IMR-90 (cell line): ENCODE measurements at regions not wholly inside any gene's neighbourhood (a gene's known extent, or its start where the extent isn't known, plus 50 kb on each side); places are given as distances from the start of the nearest gene placed in this dataset.

Source experiments
- ATAC-seq: fragments of 200-7000 bp; cut with Tn5 transposase; 2 replicates; pipeline ENCODE4 v1.9.1; 2020; ENCODE audit warnings: low read depth, mild to moderate bottlenecking, moderate library complexity
- BruUV-seq: library from RNA; stranded (reverse); fragments of 400-500 nt; replicated peaks from 2 replicates; lab custom pipeline; 2021; lab: Mats Ljungman, UMichigan
- CTCF ChIA-PET: fragments of 300-600 bp; formaldehyde crosslinking; extraction: SDS; loops from one replicate; lab custom pipeline; 2021; ENCODE audit warnings: antibody characterized with exemption; lab: Yijun Ruan, JAX
- POLR2A ChIA-PET: fragments of 300-600 bp; sonication (Branson Sonifier 250); formaldehyde crosslinking; loops from one replicate; lab custom pipeline; 2022; ENCODE audit warnings: antibody characterized with exemption; ENCODE audit not compliant: unreplicated experiment; lab: Charles Lee
- DNase-seq: peaks from one replicate; pipeline ENCODE4 v3.0.0; 2013
- H2AFZ ChIP-seq: replicated peaks from 2 replicates; pipeline ENCODE3; 2013; ENCODE audit warnings: low read length, mild to moderate bottlenecking; ENCODE audit not compliant: poor library complexity
- H2AK5ac ChIP-seq: 2 replicates; pipeline ENCODE4 v1.6.1; 2013; ENCODE audit warnings: low read depth, low read length, inconsistent platforms
- H2AK9ac ChIP-seq: replicated peaks from 2 replicates; pipeline ENCODE3; 2013; ENCODE audit warnings: mild to moderate bottlenecking, low read depth, low read length, moderate library complexity; ENCODE audit not compliant: poor library complexity
- H2BK120ac ChIP-seq: 2 replicates; pipeline ENCODE4 v1.6.1; 2013; ENCODE audit warnings: low read depth, low read length, inconsistent platforms
- H2BK15ac ChIP-seq: 3 replicates; pipeline ENCODE4 v1.6.1; 2013; ENCODE audit warnings: low read depth, low read length, inconsistent platforms
- H2BK20ac ChIP-seq: 2 replicates; pipeline ENCODE4 v1.6.1; 2013; ENCODE audit warnings: low read depth, mild to moderate bottlenecking, inconsistent platforms, low read length, moderate library complexity
- H2BK5ac ChIP-seq: 2 replicates; pipeline ENCODE4 v1.6.1; 2013; ENCODE audit warnings: mild to moderate bottlenecking, low read depth, low read length, inconsistent platforms; ENCODE audit not compliant: poor library complexity, severe bottlenecking
- H3K14ac ChIP-seq: replicated peaks from 2 replicates; pipeline ENCODE4 v1.6.1; 2013; ENCODE audit warnings: low read depth, low read length, inconsistent platforms
- H3K18ac ChIP-seq: 2 replicates; pipeline ENCODE4 v1.6.1; 2013; ENCODE audit warnings: low read depth, low read length, control low read depth
- H3K23ac ChIP-seq: 2 replicates; pipeline ENCODE4 v1.6.1; 2013; ENCODE audit warnings: low read depth, low read length, inconsistent platforms
- H3K27ac ChIP-seq: 2 replicates; pipeline ENCODE4 v1.5.1; 2013; ENCODE audit warnings: mild to moderate bottlenecking, control low read depth, low read length; ENCODE audit not compliant: insufficient read depth
- H3K27me3 ChIP-seq: 2 replicates; pipeline ENCODE4 v1.6.1; 2013; ENCODE audit warnings: low read length; ENCODE audit not compliant: control insufficient read depth, insufficient read depth
- H3K36me3 ChIP-seq: 2 replicates; pipeline ENCODE4 v1.6.1; 2013; ENCODE audit warnings: low read length, mixed read lengths; ENCODE audit not compliant: control insufficient read depth, insufficient read depth
- H3K4ac ChIP-seq: 2 replicates; pipeline ENCODE4 v1.6.1; 2013; ENCODE audit warnings: low read depth, low read length, inconsistent platforms
- H3K4me1 ChIP-seq: 2 replicates; pipeline ENCODE4 v1.6.1; 2013; ENCODE audit warnings: low read length, mixed read lengths; ENCODE audit not compliant: control insufficient read depth, insufficient read depth
- H3K4me2 ChIP-seq: 2 replicates; pipeline ENCODE4 v1.6.1; 2013; ENCODE audit warnings: low read depth, mild to moderate bottlenecking, control low read depth, low read length, moderate library complexity
- H3K4me3 ChIP-seq: 2 replicates; pipeline ENCODE4 v1.5.1; 2013; ENCODE audit warnings: low read depth, mild to moderate bottlenecking, control low read depth, low read length, moderate library complexity; ENCODE audit not compliant: insufficient read depth
- H3K56ac ChIP-seq: 2 replicates; pipeline ENCODE4 v1.6.1; 2013; ENCODE audit warnings: low read length, inconsistent platforms; ENCODE audit not compliant: insufficient read depth; ENCODE audit errors: extremely low read depth
- H3K79me1 ChIP-seq, 2 experiments: 2 replicates each; pipeline ENCODE4 v1.6.1; 2013; ENCODE audit warnings: low read length in 2 of 2, inconsistent platforms in 1 of 2, low read depth in 1 of 2
- H3K9ac ChIP-seq: 2 replicates; pipeline ENCODE4 v1.6.1; 2013; ENCODE audit warnings: low read depth, low read length, control low read depth
- H3K9me1 ChIP-seq: 2 replicates; pipeline ENCODE4 v1.6.1; 2013; ENCODE audit warnings: low read length, inconsistent platforms; ENCODE audit not compliant: insufficient read depth
- H3K9me3 ChIP-seq: 2 replicates; pipeline ENCODE4 v1.6.1; 2013; ENCODE audit warnings: low read length; ENCODE audit not compliant: control insufficient read depth, insufficient read depth
- H4K20me1 ChIP-seq: 2 replicates; pipeline ENCODE4 v1.6.1; 2013; ENCODE audit warnings: low read length, inconsistent platforms; ENCODE audit not compliant: insufficient read depth
- H4K5ac ChIP-seq: 2 replicates; pipeline ENCODE4 v1.6.1; 2013; ENCODE audit warnings: mild to moderate bottlenecking, low read depth, low read length, control low read depth
- H4K8ac ChIP-seq, 2 experiments: 2 replicates each; pipeline ENCODE4 v1.6.1; 2013; ENCODE audit warnings: low read depth in 2 of 2, low read length in 2 of 2, control low read depth in 1 of 2, inconsistent platforms in 1 of 2
- H4K91ac ChIP-seq: 2 replicates; pipeline ENCODE4 v1.6.1; 2013; ENCODE audit warnings: low read depth, low read length, inconsistent platforms; ENCODE audit not compliant: insufficient read depth
- BHLHE40 ChIP-seq: fragments of 150-350 bp; IDR thresholded peaks from 2 replicates; pipeline ENCODE4 v1.6.1; 2016; ENCODE audit warnings: mild to moderate bottlenecking, low read depth, low read length
- CEBPB ChIP-seq: IDR thresholded peaks from 2 replicates; pipeline ENCODE4 v1.6.1; 2012; ENCODE audit warnings: low read depth, low read length, improper control_type of control experiment
- CHD1 ChIP-seq: IDR thresholded peaks from 2 replicates; pipeline ENCODE4 v1.6.1; 2012; ENCODE audit warnings: low read depth, low read length, improper control_type of control experiment
- CTCF ChIP-seq: conservative IDR thresholded peaks from 2 replicates; pipeline ENCODE4 v1.5.1; 2012; ENCODE audit warnings: mild to moderate bottlenecking, low read depth, low read length, improper control_type of control experiment
- FOS ChIP-seq: fragments of 150-350 bp; IDR thresholded peaks from 2 replicates; pipeline ENCODE4 v1.6.1; 2016; ENCODE audit warnings: low read depth, low read length
- MAFK ChIP-seq: IDR thresholded peaks from 2 replicates; pipeline ENCODE4 v1.6.1; 2012; ENCODE audit warnings: low read depth, low read length, improper control_type of control experiment
- MAZ ChIP-seq: IDR thresholded peaks from 2 replicates; pipeline ENCODE4 v1.6.1; 2012; ENCODE audit warnings: low read depth, mild to moderate bottlenecking, low read length, improper control_type of control experiment, moderate library complexity, borderline replicate concordance
- MXI1 ChIP-seq: IDR thresholded peaks from 2 replicates; pipeline ENCODE4 v1.6.1; 2012; ENCODE audit warnings: low read depth, mild to moderate bottlenecking, low read length, moderate library complexity, borderline replicate concordance
- NFE2L2 ChIP-seq: fragments of 150-350 bp; IDR thresholded peaks from 2 replicates; pipeline ENCODE4 v1.6.1; 2016; ENCODE audit warnings: low read depth, mild to moderate bottlenecking, low read length
- POLR2A ChIP-seq: IDR thresholded peaks from 2 replicates; pipeline ENCODE4 v1.6.1; 2012; ENCODE audit warnings: mild to moderate bottlenecking, low read depth, low read length
- RAD21 ChIP-seq: IDR thresholded peaks from 2 replicates; pipeline ENCODE4 v1.6.1; 2012; ENCODE audit warnings: low read length, improper control_type of control experiment
- RCOR1 ChIP-seq: IDR thresholded peaks from 2 replicates; pipeline ENCODE4 v1.6.1; 2012; ENCODE audit warnings: mild to moderate bottlenecking, low read length, improper control_type of control experiment; ENCODE audit not compliant: insufficient replicate concordance
- RFX5 ChIP-seq: IDR thresholded peaks from 2 replicates; pipeline ENCODE4 v1.8.0; 2012; ENCODE audit warnings: low read depth, mild to moderate bottlenecking, low read length, moderate library complexity
- SMC3 ChIP-seq: fragments of 150-350 bp; IDR thresholded peaks from 2 replicates; pipeline ENCODE4 v1.6.1; 2016; ENCODE audit warnings: low read depth, mild to moderate bottlenecking, antibody characterized with exemption, low read length, moderate library complexity
- USF2 ChIP-seq: fragments of 150-350 bp; IDR thresholded peaks from 2 replicates; pipeline ENCODE4 v1.6.1; 2017; ENCODE audit warnings: mild to moderate bottlenecking, antibody characterized with exemption, low read length, low read depth
- WGBS, 2 experiments: methylation state at CpG; one replicate each; pipeline versions ENCODE4 v1.1.5 to v1.1.7; 2013; ENCODE audit warnings: missing lambda C conversion rate in 2 of 2; ENCODE audit not compliant: insufficient read length in 1 of 2; ENCODE audit errors: extremely low coverage in 2 of 2; 5-methylcytosine and 5-hydroxymethylcytosine counted together
- dilution Hi-C: fragments of 300-500 bp; cut with HindIII; formaldehyde crosslinking; loops from one replicate; pipeline ENCODE4 v1.14.3; 2018; ENCODE audit warnings: low sequenced_read_pairs; ENCODE audit not compliant: unreplicated experiment
- in situ Hi-C: fragments of 300-500 bp; cut with MboI; formaldehyde crosslinking; loops from 3 replicates; pipeline ENCODE4 v1.14.3; 2019; ENCODE audit warnings: low sequenced_read_pairs, inconsistent platforms, mixed read lengths
- intact Hi-C: fragments of 100-400 bp; cut with micrococcal nuclease; formaldehyde crosslinking; loops from 2 replicates; pipeline ENCODE4 v1.10.0; 2022
- TF ChIP-seq, protein P1 (sequence below): fragments of 150-350 bp; IDR thresholded peaks from 2 replicates; pipeline ENCODE4 v1.6.1; 2016; ENCODE audit warnings: low read depth, mild to moderate bottlenecking, low read length, moderate library complexity, borderline replicate concordance

GRCh38 chr17:68784431-68784830, 170.8 kb downstream of the ABCA8 start:
- no peaks in the 10 kb centered on the region; the same call in 1 of the 2 replicates for H3K9me3 ChIP-seq
- H4K91ac ChIP-seq: no peak overlapping the region
- ChIA-PET POLR2A (no interaction called here), CTCF (no interaction called here)
- no peak overlapping the region for H2BK15ac ChIP-seq
- no peak overlapping the region for H3K18ac ChIP-seq
- no peaks in the 10 kb centered on the region for H3K36me3 ChIP-seq
- H2AK9ac ChIP-seq: no peak overlapping the region
- no peak overlapping the region for H2AK5ac ChIP-seq
- no peak overlapping the region for H3K14ac ChIP-seq
- TF ChIP-seq RCOR1 (no peak), MXI1 (no peak), CHD1 (no peak), FOS (no peak), USF2 (no peak), CTCF (no peak), NFE2L2 (no peak), RAD21 (no peak), RFX5 (no peak), SMC3 (no peak), POLR2A (no peak), MAZ (no peak), BHLHE40 (no peak), CEBPB (no peak), MAFK (no peak)
- TF ChIP-seq, protein P1, sequence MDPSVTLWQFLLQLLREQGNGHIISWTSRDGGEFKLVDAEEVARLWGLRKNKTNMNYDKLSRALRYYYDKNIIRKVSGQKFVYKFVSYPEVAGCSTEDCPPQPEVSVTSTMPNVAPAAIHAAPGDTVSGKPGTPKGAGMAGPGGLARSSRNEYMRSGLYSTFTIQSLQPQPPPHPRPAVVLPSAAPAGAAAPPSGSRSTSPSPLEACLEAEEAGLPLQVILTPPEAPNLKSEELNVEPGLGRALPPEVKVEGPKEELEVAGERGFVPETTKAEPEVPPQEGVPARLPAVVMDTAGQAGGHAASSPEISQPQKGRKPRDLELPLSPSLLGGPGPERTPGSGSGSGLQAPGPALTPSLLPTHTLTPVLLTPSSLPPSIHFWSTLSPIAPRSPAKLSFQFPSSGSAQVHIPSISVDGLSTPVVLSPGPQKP: no peak
- H3K23ac ChIP-seq: no peak overlapping the region
- H2BK20ac ChIP-seq: no peak overlapping the region
- no peaks in the 10 kb centered on the region; the same call in 1 of the 2 replicates for H3K9me1 ChIP-seq
- no peak overlapping the region for H2BK120ac ChIP-seq
- no CpG with 5 or more reads among the region's 3 CpGs for WGBS, 2 experiments
- no peak overlapping the region for H4K8ac ChIP-seq
- H3K27ac ChIP-seq: no peak overlapping the region
- H4K20me1 ChIP-seq: no peaks in the 10 kb centered on the region
- H2BK5ac ChIP-seq: no peak overlapping the region
- DNase-seq (no peak), ATAC-seq (no peak)
- no peak overlapping the region for H3K4me2 ChIP-seq
- no TSS peak for BruUV-seq
- dilution Hi-C loops: no loop called here
- no peak overlapping the region for H3K4me3 ChIP-seq
- H3K4ac ChIP-seq: no peak overlapping the region
- no peaks in the 10 kb centered on the region for H3K79me1 ChIP-seq
- no peak overlapping the region for H4K5ac ChIP-seq
- intact Hi-C loops: no loop called here
- no peak overlapping the region for H3K9ac ChIP-seq
- H3K56ac ChIP-seq: no peak overlapping the region
- H2AFZ ChIP-seq: no peak overlapping the region
- H3K4me1 ChIP-seq: no peaks in the 10 kb centered on the region
- no peaks in the 10 kb centered on the region for H3K27me3 ChIP-seq
- in situ Hi-C loops: loop anchor here (25.0 kb wide), 1 partner anchor 703 kb away; no protein-coding TSS in a partner anchor
